HG03066 (cell line): ENCODE measurements at regions not wholly inside any gene's neighbourhood (a gene's known extent, or its start where the extent isn't known, plus 50 kb on each side); places are given as distances from the start of the nearest gene placed in this dataset.
A peak's percentile ranks its signal among the peaks of the same experiment; 100 is the strongest.
"Not testable (repeated sequence)": the region's sequence is repeated elsewhere in the genome, so short reads cannot be mapped to it uniquely, and the experiment has no call there.

Experiments used
- ATAC-seq: cut with Tn5 transposase; IDR thresholded peaks from one replicate; pipeline ENCODE4 v1.9.1; 2021; ENCODE audit warnings: low read depth; ENCODE audit not compliant: unreplicated experiment

DNA sequence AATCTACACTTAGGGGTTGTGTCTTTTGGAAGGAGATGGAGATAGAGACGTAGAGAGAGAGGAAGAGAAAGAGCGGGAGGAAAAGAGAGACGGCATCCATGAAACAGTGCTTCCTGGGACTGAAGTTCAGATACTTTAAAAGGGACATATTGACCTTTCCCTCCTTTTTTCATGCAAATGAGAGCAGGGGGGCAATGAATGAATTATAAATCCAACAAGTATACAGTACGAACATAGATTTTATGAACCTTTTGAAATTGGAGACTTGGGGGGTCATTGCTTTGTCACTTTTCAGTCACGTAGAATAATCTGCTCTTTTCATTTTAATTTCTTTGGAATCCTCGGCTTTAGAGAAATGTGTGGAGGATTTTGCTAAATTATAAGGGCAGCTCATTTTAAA is 364.2 kb downstream of the MAT2B start:
- ATAC-seq, result no peak

DNA sequence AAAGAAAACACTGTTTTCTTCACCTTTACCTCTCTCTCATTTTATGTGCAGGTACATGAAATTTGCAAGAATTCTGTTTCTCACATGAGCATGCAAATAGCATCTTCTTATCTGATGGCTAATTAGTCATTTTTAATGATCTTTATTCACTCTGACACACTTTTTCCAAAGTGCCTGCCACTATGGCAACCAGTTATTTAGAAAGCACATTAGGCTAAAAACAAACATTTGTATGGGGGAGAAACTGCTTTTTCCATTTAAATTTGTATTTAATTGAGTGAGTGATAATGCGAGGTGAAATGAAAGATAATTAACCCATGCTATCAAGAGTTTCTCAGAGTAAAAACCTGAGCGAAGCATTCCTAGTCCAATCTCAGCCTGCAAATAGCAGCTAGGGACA is 365.0 kb downstream of the MAT2B start:
- ATAC-seq, result no peak

DNA sequence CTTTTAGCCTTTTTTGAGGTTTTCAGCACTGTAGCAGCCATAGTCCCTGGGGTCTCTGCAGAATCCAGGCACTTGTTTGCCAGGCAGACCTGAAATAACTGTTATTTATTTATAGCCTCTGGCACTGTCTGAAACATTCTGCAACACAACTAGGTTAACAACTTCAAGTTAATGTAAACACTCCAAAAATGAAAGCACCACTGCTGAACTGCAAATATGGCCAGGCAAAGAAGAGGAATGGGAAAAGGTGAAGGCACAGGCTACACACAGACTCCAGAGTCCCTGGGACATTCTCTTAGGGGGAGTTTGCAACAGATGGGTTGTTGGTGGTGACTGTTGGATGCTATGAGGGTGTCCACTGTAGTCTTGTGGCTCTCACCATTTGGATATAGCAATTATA is 369.0 kb downstream of the MAT2B start:
- ATAC-seq, result no peak

DNA sequence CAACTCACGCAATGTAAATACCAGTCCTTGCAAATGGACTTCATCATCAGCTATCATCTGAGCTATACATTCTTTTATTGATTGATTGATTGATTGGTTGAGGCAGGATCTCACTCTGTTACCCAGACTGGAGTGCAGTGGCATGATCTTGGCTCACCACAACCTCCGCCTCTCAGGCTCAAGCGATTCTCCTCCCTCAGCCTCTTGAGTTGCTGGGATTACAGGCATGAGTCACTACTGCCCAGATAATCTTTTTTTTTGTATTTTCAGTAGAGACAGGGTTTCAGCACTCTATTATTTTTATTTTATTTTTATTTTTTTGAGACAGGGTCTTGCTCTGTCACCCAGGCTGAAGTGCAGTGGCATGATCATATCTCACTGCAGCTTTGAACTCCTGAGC is 369.5 kb downstream of the MAT2B start:
- not testable (repeated sequence) for ATAC-seq

DNA sequence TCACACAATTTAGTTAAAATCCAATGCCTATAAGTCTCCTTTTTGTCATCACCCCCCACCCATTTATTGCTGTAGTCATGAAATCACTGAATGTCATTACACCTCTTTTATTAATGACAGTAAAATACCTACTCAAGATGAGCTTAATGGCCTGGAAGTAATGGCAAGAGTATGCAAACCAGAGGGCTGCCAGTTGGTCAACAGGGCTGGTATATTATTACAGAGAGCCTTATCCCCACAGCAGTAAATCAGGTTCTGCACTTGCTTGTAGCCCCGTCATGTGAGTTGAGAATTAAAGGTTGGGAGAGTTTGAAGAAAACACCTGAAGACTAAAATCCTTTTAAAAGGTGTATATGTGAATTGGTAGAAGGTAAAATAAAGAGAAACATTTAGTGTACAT is 372.4 kb downstream of the MAT2B start:
- ATAC-seq, result no peak

DNA sequence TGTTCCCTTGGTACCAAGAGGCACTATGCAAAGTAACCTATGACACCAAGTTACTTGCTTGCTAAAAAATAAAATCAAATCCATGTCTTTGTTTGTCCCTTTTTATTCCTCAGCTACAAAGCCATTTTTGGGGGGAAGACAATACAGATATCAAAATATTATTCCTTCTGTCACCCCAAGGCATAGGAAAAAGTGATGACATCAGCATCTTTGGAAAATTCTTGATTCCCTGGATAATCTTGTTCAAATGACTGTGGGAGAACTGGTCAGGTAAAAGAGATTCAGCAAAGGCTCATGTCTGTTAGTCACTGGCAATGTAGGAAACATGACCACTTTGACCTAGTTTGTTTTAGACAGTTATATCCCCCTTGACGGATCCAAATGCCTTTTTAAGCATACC is 373.1 kb downstream of the MAT2B start:
- ATAC-seq, result no peak

DNA sequence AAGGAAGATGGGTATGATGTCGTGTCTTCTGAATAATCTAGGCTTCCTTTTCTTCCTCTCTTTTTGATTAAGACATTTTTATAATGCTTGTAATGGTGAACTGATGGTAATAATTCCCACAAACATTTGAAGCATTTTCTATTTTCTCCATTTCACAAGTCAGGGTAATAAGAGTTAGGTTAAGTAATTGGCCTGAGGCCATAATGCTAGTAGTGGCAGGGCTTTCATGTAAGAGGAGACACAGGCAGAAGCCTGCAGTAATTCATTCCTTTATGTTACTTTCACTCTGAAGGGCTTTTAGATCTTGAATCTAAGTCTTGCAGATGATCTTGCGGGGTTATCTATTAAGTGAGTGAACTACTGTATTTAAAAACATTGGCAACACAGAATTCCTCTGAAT is 374.9 kb downstream of the MAT2B start:
- ATAC-seq, result no peak

DNA sequence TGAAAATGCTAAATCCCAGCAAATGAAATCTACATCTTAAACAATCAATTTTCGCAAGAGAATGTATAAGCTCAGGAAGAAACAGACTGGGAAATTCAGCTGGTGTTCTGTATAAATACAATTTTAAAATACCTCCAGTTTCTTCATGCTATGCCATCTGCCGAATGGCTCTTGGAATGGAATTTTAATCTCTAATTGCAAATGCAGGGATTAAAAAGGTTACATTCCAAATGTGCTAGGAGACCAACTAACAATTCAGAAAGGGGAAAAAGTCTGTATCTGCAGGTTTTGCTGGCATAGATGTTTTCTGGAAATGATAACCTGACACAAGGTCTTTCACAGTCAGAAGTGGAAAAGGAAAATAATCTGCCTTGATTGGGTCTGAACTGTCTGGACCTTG is 379.7 kb downstream of the MAT2B start:
- no peak for ATAC-seq

DNA sequence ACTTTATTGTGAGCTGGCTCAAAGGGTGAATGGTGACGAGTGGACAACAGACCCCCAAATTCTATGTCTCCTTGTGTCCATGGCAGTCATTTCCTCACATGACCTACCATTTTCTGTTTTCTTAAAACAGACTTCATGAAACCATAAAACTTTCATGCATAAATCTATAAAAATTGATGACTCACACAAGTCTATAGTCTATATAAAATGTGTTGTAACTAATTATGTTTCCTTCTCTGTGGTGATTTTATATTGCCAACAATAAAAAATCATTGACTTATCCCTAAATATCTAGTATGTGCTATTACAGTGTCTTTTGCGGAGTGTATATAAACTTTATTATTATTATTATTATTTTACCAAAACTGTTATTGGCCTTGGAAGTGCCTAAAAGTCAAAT is 382.4 kb downstream of the MAT2B start:
- no peak for ATAC-seq

DNA sequence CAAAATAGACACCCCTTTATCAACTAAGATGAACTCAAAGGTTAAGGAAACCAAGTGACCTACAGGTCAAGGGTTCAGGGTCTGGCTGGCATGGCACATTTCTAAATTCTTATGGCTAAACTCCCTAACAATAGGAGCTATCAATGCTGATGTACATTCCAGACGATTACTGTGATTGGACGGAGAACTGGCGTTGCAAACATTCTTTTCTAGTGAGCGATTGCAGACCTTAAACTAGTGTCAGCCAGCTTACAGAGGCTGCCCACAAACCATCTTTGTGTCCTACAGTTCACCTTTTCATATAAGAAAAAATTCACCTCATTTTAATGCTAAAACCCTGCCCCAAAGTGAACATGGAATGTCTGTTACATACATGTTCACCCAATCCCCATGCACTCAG is 382.9 kb downstream of the MAT2B start:
- ATAC-seq, result no peak

DNA sequence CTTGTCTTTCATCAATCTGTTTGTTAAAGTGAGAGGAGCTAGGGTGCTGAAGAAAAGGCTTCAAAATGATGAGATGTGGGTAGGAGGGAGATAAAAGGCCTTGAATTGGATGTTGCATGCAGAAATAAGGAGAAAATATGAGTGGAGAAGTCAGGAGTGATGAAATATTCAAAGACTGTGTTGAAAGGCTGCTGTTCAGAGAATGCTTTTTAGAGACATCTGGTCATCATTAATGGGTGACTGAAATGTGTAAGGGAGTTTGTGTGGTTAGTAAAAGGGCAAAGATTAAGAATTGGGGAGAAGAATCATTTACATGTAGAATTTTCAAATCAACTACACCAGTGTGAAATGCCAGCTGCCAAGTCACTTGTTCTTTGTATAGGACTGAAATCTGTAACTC is 383.9 kb downstream of the MAT2B start:
- ATAC-seq, result no peak

DNA sequence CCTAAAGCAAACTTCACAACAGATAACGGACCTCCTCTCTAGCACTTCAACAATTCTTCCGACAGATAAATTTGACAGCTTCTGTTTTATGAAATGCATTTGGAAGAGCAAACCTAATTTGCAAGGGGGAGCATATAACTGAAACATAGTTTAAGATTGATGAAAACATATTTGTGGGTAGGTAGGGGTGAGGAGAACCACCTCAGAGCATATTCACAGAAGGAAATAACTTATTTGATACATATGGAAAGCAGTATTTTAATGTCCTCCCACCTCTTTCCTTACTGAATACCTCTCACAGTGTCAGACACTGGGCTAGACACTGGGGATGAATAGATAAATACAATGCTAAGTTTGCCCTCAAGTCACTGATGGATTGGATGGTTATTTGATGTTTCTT is 384.8 kb downstream of the MAT2B start:
- no peak for ATAC-seq

DNA sequence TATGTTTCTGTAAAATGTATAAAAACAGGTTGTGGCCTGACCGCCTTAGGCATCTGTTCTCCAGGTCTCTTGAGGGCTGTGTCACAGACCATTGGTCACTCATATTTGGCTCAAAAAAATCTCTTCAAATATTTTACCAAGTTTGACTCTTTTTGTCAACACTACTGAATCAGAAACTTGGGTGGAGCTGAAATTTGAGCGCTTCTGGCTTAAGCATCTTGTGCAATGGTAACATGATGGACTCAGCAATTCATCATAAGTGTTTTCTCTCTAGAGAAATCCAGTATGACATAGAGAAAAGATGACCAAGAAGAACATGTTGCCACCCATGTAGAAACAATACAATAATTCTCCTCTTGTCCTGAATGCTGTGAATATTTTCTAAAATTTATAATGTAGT is 387.9 kb downstream of the MAT2B start:
- ATAC-seq, result no peak

DNA sequence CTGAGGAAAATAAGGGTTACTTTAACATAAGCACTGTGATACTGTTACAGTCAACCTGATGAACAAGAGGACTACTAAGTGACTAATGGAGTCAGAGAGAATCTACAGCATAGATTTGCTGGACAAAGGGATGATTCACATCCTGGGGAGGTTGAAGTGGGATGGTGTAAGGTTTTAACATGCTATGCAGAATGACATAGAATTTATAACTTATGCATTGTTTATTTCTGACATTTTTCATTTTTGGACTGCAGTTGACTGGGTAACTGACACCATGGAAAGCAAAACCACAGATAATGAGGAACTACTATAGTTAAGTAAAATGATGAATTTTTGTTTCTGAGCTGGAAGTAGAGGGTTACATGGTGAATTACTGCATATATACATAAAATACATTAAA is 389.2 kb downstream of the MAT2B start:
- ATAC-seq, result no peak

DNA sequence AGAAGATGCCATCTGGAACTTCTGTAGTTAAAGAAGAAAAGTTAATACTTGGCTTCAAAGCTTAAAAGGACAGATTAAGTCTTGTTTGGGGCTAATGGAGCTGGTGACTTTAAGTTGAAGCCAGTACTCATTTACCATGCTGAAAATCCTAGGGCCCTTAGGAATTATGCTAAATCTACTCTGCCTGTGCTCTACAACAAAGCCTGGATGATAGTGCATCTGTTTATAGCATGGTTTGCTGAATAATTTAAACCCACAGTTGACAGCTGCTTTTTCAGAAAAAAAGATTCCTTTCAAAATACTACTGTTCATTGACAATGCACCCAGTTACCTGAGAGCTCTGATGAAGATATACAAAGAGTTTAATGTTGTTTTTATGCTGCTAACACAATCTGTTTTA is 393.5 kb downstream of the MAT2B start:
- no peak for ATAC-seq

DNA sequence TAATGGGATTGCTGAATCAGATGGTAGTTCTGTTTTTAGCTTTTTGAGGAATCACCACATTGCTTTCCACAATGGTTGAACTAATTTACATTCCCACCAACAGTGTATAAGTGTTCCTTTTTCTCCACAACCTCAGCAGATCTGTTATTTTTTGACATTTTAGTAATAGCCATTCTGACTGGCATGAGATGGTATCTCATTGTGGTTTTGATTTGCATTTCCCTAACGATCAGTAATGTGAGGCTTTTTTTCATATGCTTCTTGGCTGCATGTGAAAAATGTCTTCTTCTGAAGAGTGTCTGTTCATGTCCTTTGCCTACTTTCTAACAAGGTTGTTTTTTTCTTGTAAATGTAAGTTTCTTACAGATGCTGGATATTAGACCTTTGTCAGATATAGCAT is 402.4 kb downstream of the MAT2B start:
- not testable (repeated sequence) for ATAC-seq

DNA sequence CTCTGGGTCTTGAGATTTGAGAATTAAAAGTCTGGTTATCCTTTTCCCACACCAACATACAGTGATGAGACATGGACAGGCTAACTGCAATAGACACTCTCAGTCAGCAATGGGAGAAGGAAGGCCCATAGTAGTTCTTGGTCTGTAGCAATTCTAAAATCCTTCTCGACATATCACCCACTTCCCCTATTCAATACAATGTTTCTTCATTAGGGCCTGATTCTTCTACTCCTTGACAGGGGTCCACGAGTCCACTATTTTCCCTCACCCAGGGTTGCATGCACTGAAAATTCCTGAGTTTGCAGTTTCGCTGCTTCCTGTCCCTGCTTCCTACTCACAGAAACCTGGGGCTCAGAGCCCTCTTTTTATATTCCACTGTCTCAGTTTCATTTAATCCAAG is 402.8 kb downstream of the MAT2B start:
- no peak for ATAC-seq

DNA sequence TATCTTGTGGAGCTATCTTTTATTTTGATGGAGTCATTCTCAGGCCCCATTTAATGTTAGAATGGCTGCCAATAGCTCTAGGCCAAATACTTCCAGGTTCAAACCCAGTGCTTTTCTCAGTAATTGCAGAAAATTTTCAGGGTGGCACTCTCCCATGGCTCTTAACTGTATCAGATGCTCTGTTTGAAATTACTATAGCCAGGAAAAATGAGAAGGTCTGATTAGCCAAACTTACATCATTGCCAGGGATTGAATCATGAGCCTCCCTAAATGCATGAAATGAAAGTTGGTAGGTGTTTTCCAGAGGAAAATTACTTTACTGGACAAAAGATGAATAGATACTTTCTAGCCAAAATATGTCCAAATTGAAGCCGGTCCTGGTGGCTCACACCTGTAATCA is 404.8 kb downstream of the MAT2B start:
- no peak for ATAC-seq

DNA sequence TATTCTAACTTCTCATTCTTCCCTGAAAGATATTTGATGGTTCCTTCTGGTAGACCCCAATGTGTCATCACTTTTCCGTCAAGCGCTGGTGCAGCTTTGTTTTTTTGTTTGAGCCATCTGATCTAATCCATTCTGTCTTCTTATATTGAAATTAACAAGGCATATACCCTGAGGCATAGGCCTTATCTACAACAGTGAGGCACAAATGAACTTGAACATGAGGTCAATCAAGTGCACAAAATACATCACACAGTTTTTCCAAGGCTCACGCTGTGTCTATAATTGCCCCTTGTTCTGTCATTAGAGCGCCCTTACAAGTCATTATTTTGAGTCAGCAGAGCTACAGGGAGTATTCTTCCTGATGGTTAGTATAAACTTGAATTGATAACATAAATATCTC is 406.6 kb downstream of the MAT2B start:
- no peak for ATAC-seq

DNA sequence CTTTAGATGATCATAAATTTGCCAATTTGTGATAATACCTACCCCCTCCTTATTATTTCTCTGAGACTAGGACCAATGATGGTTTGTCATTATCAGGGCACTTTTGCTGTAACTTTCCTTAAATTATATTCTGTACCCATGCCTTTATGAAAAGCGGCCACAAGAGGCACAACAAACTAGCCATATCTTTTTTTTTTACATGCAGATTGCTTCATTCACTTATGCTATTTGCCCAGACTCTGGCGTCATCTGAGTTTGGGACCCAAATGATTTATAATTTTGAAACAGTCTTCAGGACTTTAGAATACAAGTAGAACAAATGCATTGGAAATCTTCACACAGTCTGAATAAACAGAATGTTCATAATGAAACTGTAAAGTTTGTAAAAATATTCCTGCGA is 408.1 kb downstream of the MAT2B start:
- no peak for ATAC-seq

DNA sequence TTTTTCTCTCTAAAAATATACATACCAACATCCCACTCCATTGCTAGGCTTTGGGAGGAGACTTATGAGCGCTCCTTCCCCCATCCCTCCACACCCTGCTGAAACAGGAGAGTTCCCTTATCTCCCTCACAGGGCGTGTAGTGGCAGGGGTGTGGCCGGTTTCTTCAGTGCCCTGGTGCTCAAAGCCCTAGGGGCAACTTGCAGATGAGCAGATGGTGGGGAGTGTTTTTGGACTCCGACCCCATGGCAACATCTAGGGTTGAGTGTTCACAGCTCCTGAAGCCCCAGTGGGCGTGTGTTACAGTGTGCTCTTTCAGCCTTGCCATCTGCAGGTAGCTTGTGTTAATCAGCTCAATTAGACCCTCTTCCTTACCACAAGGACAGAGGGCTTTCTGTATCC is 409.5 kb downstream of the MAT2B start:
- no peak for ATAC-seq

DNA sequence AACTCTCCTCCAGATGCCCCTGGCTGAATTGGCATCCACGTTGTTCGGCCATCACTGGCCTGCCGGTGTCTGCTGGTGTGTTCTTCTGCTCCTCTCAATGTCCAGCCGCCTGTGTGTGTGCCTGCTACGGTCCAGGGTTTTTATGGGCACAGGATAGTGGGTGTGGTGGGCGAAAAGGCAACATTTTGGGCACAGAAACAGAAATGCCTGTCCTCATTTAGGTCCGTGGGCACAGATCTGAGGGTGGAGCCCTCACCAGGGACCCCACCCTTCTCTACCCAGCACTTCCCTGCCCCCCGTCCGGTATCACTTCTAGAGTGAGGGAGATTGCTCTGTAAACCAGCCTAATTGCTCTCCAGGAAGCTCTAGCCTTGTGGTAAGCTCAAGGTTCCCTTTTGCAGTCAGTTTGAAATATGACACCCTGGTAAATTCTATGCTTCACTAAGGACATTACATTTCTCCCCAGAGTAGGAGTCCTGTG is 410.1 kb downstream of the MAT2B start:
- peak; percentile 69 for ATAC-seq

DNA sequence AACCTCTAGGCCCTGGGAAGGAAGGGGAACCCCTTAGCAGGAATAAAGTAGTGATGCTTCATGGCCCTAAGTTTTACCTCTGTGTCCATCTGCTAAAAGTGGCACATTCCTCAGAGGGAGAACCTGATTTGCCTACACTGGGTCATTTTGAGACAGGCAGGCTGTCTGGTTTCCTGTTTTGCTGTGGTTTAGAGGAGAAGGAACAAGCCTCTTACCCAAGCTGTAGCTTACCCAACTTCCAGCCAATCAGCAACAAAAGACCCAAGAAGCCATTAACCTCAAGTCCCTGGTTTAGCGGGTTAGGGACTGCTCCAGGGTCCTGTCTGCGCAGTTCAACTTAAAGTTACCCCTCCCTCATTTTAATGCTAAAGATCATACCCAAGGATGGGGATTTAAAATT is 411.0 kb downstream of the MAT2B start:
- ATAC-seq, result peak; percentile 82

DNA sequence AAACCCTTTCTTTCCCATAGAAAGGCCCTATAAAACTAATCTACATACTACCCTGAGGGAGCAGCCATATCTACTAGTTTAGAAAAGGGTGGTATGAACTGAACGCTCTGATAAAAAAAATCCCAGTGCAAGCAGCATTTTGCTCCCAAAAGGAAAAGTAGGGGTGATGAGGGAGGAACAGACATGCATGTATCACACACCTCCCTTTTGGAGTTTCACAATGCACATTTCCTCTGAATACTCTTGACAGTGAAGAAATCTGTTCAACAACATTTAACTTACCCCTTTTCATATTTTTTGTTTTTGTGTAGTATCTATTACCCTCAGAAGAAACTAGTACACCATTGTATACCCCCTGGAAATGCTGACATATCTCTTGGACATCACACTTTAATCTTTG is 411.4 kb downstream of the MAT2B start:
- no peak for ATAC-seq
